Activated CD4-positive, alpha-beta memory T cell treated with anti-CD3 and anti-CD28 coated beads, Interleukin-2, amount 10 ng/mL, durations not matched to agents 7 days and 5 days (primary cell): ENCODE measurements at regions not wholly inside any gene's neighbourhood (a gene's known extent, or its start where the extent isn't known, plus 50 kb on each side); places are given as distances from the start of the nearest gene placed in this dataset.
"Not testable (repeated sequence)": the region's sequence is repeated elsewhere in the genome, so short reads cannot be mapped to it uniquely, and the experiment has no call there.

ENCODE experiments used
- CTCF ChIA-PET: fragments of 350-600 bp; sonication (Branson Sonifier 250); formaldehyde crosslinking; loops from one replicate; lab custom pipeline; 2021; ENCODE audit warnings: antibody characterized with exemption, inconsistent platforms; lab: Charles Lee
- POLR2A ChIA-PET: fragments of 350-600 bp; sonication (Branson Sonifier 250); formaldehyde crosslinking; loops from one replicate; lab custom pipeline; 2021; ENCODE audit warnings: antibody characterized with exemption; lab: Charles Lee
- DNase-seq: peaks from one replicate; pipeline ENCODE4 v3.0.0-alpha.2; 2020
- H3K27ac Mint-ChIP-seq: one replicate; pipeline ENCODE4 v1.8.0; 2021; ENCODE audit warnings: mild to moderate bottlenecking, mixed read lengths
- H3K27me3 Mint-ChIP-seq: one replicate; pipeline ENCODE4 v1.8.0; 2021; ENCODE audit warnings: mixed read lengths
- H3K36me3 Mint-ChIP-seq: one replicate; pipeline ENCODE4 v1.8.0; 2021; ENCODE audit warnings: low read depth, mixed read lengths
- H3K4me1 Mint-ChIP-seq: one replicate; pipeline ENCODE4 v1.8.0; 2021; ENCODE audit warnings: mixed read lengths
- H3K4me3 Mint-ChIP-seq: one replicate; pipeline ENCODE4 v1.8.0; 2021; ENCODE audit warnings: mild to moderate bottlenecking, mixed read lengths
- H3K9me3 Mint-ChIP-seq: one replicate; pipeline ENCODE4 v1.8.0; 2021; ENCODE audit warnings: mixed read lengths

- no peak for DNase-seq
- ChIA-PET CTCF (no interaction called here), POLR2A (no interaction called here)
- no peaks in the 10 kb centered on the region for H3K36me3 Mint-ChIP-seq
- no peak overlapping the region for H3K27ac Mint-ChIP-seq
- H3K27me3 Mint-ChIP-seq = no peaks in the 10 kb centered on the region
- H3K4me3 Mint-ChIP-seq = no peak overlapping the region
- no peaks in the 10 kb centered on the region for H3K4me1 Mint-ChIP-seq
- no peaks in the 10 kb centered on the region for H3K9me3 Mint-ChIP-seq
Observed at GRCh38 chr4:154989511-154989910, 208.4 kb downstream of the RBM46 start.

- H3K27ac Mint-ChIP-seq, H3K4me3 Mint-ChIP-seq, H3K36me3 Mint-ChIP-seq, POLR2A ChIA-PET, H3K27me3 Mint-ChIP-seq, H3K9me3 Mint-ChIP-seq, CTCF ChIA-PET, DNase-seq, H3K4me1 Mint-ChIP-seq: not testable (repeated sequence)
Observed at GRCh38 chr4:154997866-154998265, 210.6 kb upstream of the NPY2R start.

GRCh38 chr4:154998284-154998683 lies 210.2 kb upstream of the NPY2R start:
- Mint-ChIP-seq H3K9me3 (peaks cover 4% of the 10 kb centered on the region), H3K4me1 (no peaks in the 10 kb centered on the region), H3K27ac (no peak overlapping the region), H3K4me3 (no peak overlapping the region), H3K27me3 (no peaks in the 10 kb centered on the region), H3K36me3 (no peaks in the 10 kb centered on the region)
- ChIA-PET POLR2A (no interaction called here), CTCF (interaction anchor here (1.6 kb wide), 1 partner anchor 16 kb away, joined by 10 read pairs; no protein-coding TSS in a partner anchor)
- DNase-seq = no peak

GRCh38 chr4:154998773-154999172 lies 209.7 kb upstream of the NPY2R start:
- no peaks in the 10 kb centered on the region for H3K36me3 Mint-ChIP-seq
- ChIA-PET POLR2A (no interaction called here), CTCF (interaction anchor here (1.6 kb wide), 1 partner anchor 17 kb away, joined by 10 read pairs; no protein-coding TSS in a partner anchor)
- H3K9me3 Mint-ChIP-seq = peaks cover 4% of the 10 kb centered on the region
- no peaks in the 10 kb centered on the region for H3K27me3 Mint-ChIP-seq
- H3K27ac Mint-ChIP-seq = no peak overlapping the region
- H3K4me3 Mint-ChIP-seq = no peak overlapping the region
- H3K4me1 Mint-ChIP-seq = no peaks in the 10 kb centered on the region
- DNase-seq = no peak

- DNase-seq = no peak
- Mint-ChIP-seq H3K27ac (no peak overlapping the region), H3K4me1 (no peaks in the 10 kb centered on the region), H3K9me3 (peaks cover 4% of the 10 kb centered on the region), H3K4me3 (no peak overlapping the region), H3K27me3 (no peaks in the 10 kb centered on the region), H3K36me3 (no peaks in the 10 kb centered on the region)
- POLR2A ChIA-PET = no interaction called here
- CTCF ChIA-PET = interaction anchor here (1.6 kb wide), 1 partner anchor 18 kb away, joined by 10 read pairs; no protein-coding TSS in a partner anchor
Observed at GRCh38 chr4:154999950-155000578, 208.4 kb upstream of the NPY2R start.

GRCh38 chr4:155001251-155001650 lies 207.2 kb upstream of the NPY2R start:
- CTCF ChIA-PET = no interaction called here
- H3K9me3 Mint-ChIP-seq = peaks cover 4% of the 10 kb centered on the region
- H3K27me3 Mint-ChIP-seq = no peaks in the 10 kb centered on the region
- H3K27ac Mint-ChIP-seq = no peak overlapping the region
- H3K4me3 Mint-ChIP-seq = no peak overlapping the region
- no peak for DNase-seq
- H3K36me3 Mint-ChIP-seq = no peaks in the 10 kb centered on the region
- H3K4me1 Mint-ChIP-seq = no peaks in the 10 kb centered on the region
- POLR2A ChIA-PET = no interaction called here

- Mint-ChIP-seq H3K4me1 (peaks cover 2% of the 10 kb centered on the region), H3K9me3 (peaks cover 4% of the 10 kb centered on the region), H3K4me3 (no peak overlapping the region), H3K27ac (no peak overlapping the region), H3K27me3 (no peaks in the 10 kb centered on the region), H3K36me3 (no peaks in the 10 kb centered on the region)
- CTCF ChIA-PET = no interaction called here
- no peak for DNase-seq
- POLR2A ChIA-PET = no interaction called here
Observed at GRCh38 chr4:155005395-155006090, 202.9 kb upstream of the NPY2R start.

GRCh38 chr4:155007660-155008176 lies 200.7 kb upstream of the NPY2R start:
- Mint-ChIP-seq H3K9me3 (no peaks in the 10 kb centered on the region), H3K4me3 (no peak overlapping the region), H3K4me1 (peaks cover 2% of the 10 kb centered on the region), H3K27ac (no peak overlapping the region), H3K36me3 (no peaks in the 10 kb centered on the region), H3K27me3 (no peaks in the 10 kb centered on the region)
- POLR2A ChIA-PET = no interaction called here
- CTCF ChIA-PET = no interaction called here
- DNase-seq = no peak

GRCh38 chr4:155008389-155008788 lies 200.0 kb upstream of the NPY2R start:
- CTCF ChIA-PET = no interaction called here
- Mint-ChIP-seq H3K4me1 (peaks cover 2% of the 10 kb centered on the region), H3K36me3 (no peaks in the 10 kb centered on the region), H3K9me3 (no peaks in the 10 kb centered on the region), H3K27me3 (no peaks in the 10 kb centered on the region), H3K4me3 (no peak overlapping the region), H3K27ac (no peak overlapping the region)
- POLR2A ChIA-PET = no interaction called here
- no peak for DNase-seq

GRCh38 chr4:155009288-155009687 lies 199.1 kb upstream of the NPY2R start:
- H3K36me3 Mint-ChIP-seq = no peaks in the 10 kb centered on the region
- no peak overlapping the region for H3K27ac Mint-ChIP-seq
- ChIA-PET CTCF (no interaction called here), POLR2A (no interaction called here)
- peaks cover 2% of the 10 kb centered on the region for H3K4me1 Mint-ChIP-seq
- no peak for DNase-seq
- no peaks in the 10 kb centered on the region for H3K9me3 Mint-ChIP-seq
- H3K4me3 Mint-ChIP-seq = no peak overlapping the region
- H3K27me3 Mint-ChIP-seq = no peaks in the 10 kb centered on the region

GRCh38 chr4:155010376-155010775 lies 198.1 kb upstream of the NPY2R start:
- Mint-ChIP-seq H3K4me1 (peaks cover 2% of the 10 kb centered on the region), H3K9me3 (no peaks in the 10 kb centered on the region), H3K4me3 (no peak overlapping the region), H3K27me3 (no peaks in the 10 kb centered on the region), H3K27ac (no peak overlapping the region), H3K36me3 (no peaks in the 10 kb centered on the region)
- CTCF ChIA-PET = no interaction called here
- DNase-seq = no peak
- POLR2A ChIA-PET = no interaction called here

GRCh38 chr4:155011163-155011780 lies 197.2 kb upstream of the NPY2R start:
- H3K4me1 Mint-ChIP-seq = peaks cover 2% of the 10 kb centered on the region
- no peak overlapping the region for H3K4me3 Mint-ChIP-seq
- ChIA-PET CTCF (no interaction called here), POLR2A (no interaction called here)
- no peaks in the 10 kb centered on the region for H3K36me3 Mint-ChIP-seq
- DNase-seq = no peak
- H3K9me3 Mint-ChIP-seq = no peaks in the 10 kb centered on the region
- H3K27me3 Mint-ChIP-seq = no peaks in the 10 kb centered on the region
- no peak overlapping the region for H3K27ac Mint-ChIP-seq

GRCh38 chr4:155012469-155012868 lies 196.0 kb upstream of the NPY2R start:
- H3K9me3 Mint-ChIP-seq = no peaks in the 10 kb centered on the region
- H3K4me3 Mint-ChIP-seq = no peak overlapping the region
- ChIA-PET CTCF (no interaction called here), POLR2A (no interaction called here)
- H3K36me3 Mint-ChIP-seq = no peaks in the 10 kb centered on the region
- H3K27me3 Mint-ChIP-seq = no peaks in the 10 kb centered on the region
- H3K4me1 Mint-ChIP-seq = peaks cover 2% of the 10 kb centered on the region
- no peak for DNase-seq
- no peak overlapping the region for H3K27ac Mint-ChIP-seq
